Psoas muscle (tissue), 7 donors: ENCODE measurements at regions not wholly inside any gene's neighbourhood (a gene's known extent, or its start where the extent isn't known, plus 50 kb on each side); places are given as distances from the start of the nearest gene placed in this dataset.

Experiments
- ATAC-seq, 4 donors: fragments of 200-7000 bp; cut with Tn5 transposase; one replicate each; pipeline ENCODE4 v1.9.1; 2020; ENCODE audit warnings: moderate library complexity in 3 of 4, mild to moderate bottlenecking in 2 of 4
- DNase-seq, 2 donors: peaks; one replicate each; pipeline ENCODE4 v3.0.0-alpha.2; 2020
- H3K27ac ChIP-seq: fragments of 200-600 bp; one replicate; pipeline ENCODE4 v1.8.0; 2022
- H3K27me3 ChIP-seq, 3 donors: fragments of 200-600 bp in 1 of 3; one replicate each; pipeline versions ENCODE4 v1.6.1 to v1.8.0; 2013 to 2022; ENCODE audit warnings: low read length in 2 of 3, mild to moderate bottlenecking in 2 of 3, moderate library complexity in 1 of 3; ENCODE audit not compliant: insufficient read depth in 3 of 3
- H3K36me3 ChIP-seq, 2 donors: fragments of 200-600 bp in 1 of 2; one replicate each; pipeline versions ENCODE4 v1.6.1 to v1.8.0; 2013 to 2022; ENCODE audit warnings: low read depth in 1 of 2, mild to moderate bottlenecking in 1 of 2, moderate library complexity in 1 of 2; ENCODE audit not compliant: insufficient read depth in 1 of 2
- H3K4me1 ChIP-seq: fragments of 200-600 bp; one replicate; pipeline ENCODE4 v1.8.0; 2022
- H3K4me3 ChIP-seq: fragments of 200-600 bp; one replicate; pipeline ENCODE4 v1.8.0; 2022; ENCODE audit warnings: mild to moderate bottlenecking
- H3K9me3 ChIP-seq: fragments of 200-600 bp; one replicate; pipeline ENCODE4 v1.8.0; 2022
- CTCF ChIP-seq: fragments of 200-600 bp; IDR thresholded peaks from one replicate; pipeline ENCODE4 v1.8.0; 2022; ENCODE audit warnings: antibody characterized with exemption
- WGBS, 3 donors: extraction: QIAGEN DNeasy Blood & Tissue Kit; methylation state at CpG; one replicate each; pipeline versions ENCODE4 v1.1.6 to v1.1.7; 2013; 5-methylcytosine and 5-hydroxymethylcytosine counted together
- intact Hi-C, 2 donors: fragments of 100-400 bp; cut with DNase I; formaldehyde crosslinking; loops; one replicate each; pipeline versions ENCODE4 v1.11.0 to v1.14.2; 2022
- donor health status: healthy with polysubstance abuse.
- donor health status: DM: no; HTN: no; CAD: no; lungs with moderate emphysema.
- donor health status: Bipolar disorder and iron deficiency.
- donor health status: healthy.
- donor health status: DM: yes; HTN: yes; CAD: no.
- donor health status: DM: no; HTN: no; CAD: no.
- donor health status: DM: yes; HTN: yes; CAD: no.

- no peak for DNase-seq
- no peaks in the 10 kb centered on the region for H3K27me3 ChIP-seq
- H3K9me3 ChIP-seq: no peaks in the 10 kb centered on the region
- no peaks in the 10 kb centered on the region for H3K4me1 ChIP-seq
- no peak for ATAC-seq
- no peak overlapping the region for H3K4me3 ChIP-seq
- intact Hi-C loops: no loop called here
- no peaks in the 10 kb centered on the region for H3K36me3 ChIP-seq
- TF ChIP-seq CTCF: no peak
- H3K27ac ChIP-seq: no peak overlapping the region
- WGBS, 3 donors: 78 to 84% (median 81%) methylated on average over 10 of the region's 10 CpGs
These were observed 511.4 kb downstream of the PCNX1 start for GRCh38 chr14:71418532-71419245.

GRCh38 chr14:71423481-71423880 is 508.7 kb upstream of the RGS6 start:
- WGBS, 3 donors: 93 to 94% (median 93%) methylated on average over 2 of the region's 2 CpGs
- no peak for TF ChIP-seq CTCF
- no peak overlapping the region for H3K4me3 ChIP-seq
- ATAC-seq (no peak), DNase-seq (no peak)
- intact Hi-C loops: no loop called here
- H3K36me3 ChIP-seq: no peaks in the 10 kb centered on the region
- H3K9me3 ChIP-seq: peaks cover 27% of the 10 kb centered on the region
- H3K27me3 ChIP-seq: no peaks in the 10 kb centered on the region
- no peaks in the 10 kb centered on the region for H3K4me1 ChIP-seq
- no peak overlapping the region for H3K27ac ChIP-seq

GRCh38 chr14:71424941-71425340 is 507.3 kb upstream of the RGS6 start:
- Histone ChIP-seq H3K27ac (no peak overlapping the region), H3K4me1 (no peaks in the 10 kb centered on the region), H3K9me3 (peaks cover 27% of the 10 kb centered on the region), H3K36me3 (no peaks in the 10 kb centered on the region), H3K27me3 (no peaks in the 10 kb centered on the region), H3K4me3 (no peak overlapping the region)
- TF ChIP-seq CTCF: no peak
- ATAC-seq (no peak), DNase-seq (no peak)
- intact Hi-C loops: no loop called here

- TF ChIP-seq CTCF: no peak
- Histone ChIP-seq H3K9me3 (peaks cover 27% of the 10 kb centered on the region), H3K27ac (no peak overlapping the region)
These were observed 506.2 kb upstream of the RGS6 start for GRCh38 chr14:71426001-71426400.

GRCh38 chr14:71429902-71430301 is 502.3 kb upstream of the RGS6 start:
- peaks cover 19% of the 10 kb centered on the region for H3K9me3 ChIP-seq
- H3K4me3 ChIP-seq: no peak overlapping the region
- no peak for ATAC-seq
- H3K4me1 ChIP-seq: no peaks in the 10 kb centered on the region
- H3K27ac ChIP-seq: no peak overlapping the region
- no peaks in the 10 kb centered on the region for H3K36me3 ChIP-seq
- H3K27me3 ChIP-seq: no peaks in the 10 kb centered on the region
- DNase-seq: no peak
- no peak for TF ChIP-seq CTCF
- intact Hi-C loops: no loop called here

More at GRCh38 chr14:71426001-71426400, 506.2 kb upstream of the RGS6 start:
- no peak for ATAC-seq
- no peak overlapping the region for H3K4me3 ChIP-seq
- DNase-seq: no peak
- H3K36me3 ChIP-seq: no peaks in the 10 kb centered on the region
- intact Hi-C loops: loop anchor here in 1 of 2 donors (1.0 kb wide), 1 partner anchor 13 kb away; no protein-coding TSS in a partner anchor
- 93 to 95% (median 95%) methylated on average over 2 of the region's 2 CpGs for WGBS, 3 donors
- H3K4me1 ChIP-seq: no peaks in the 10 kb centered on the region
- H3K27me3 ChIP-seq: no peaks in the 10 kb centered on the region
